ENCODE measurements at regions not wholly inside any gene's neighbourhood (a gene's known extent, or its start where the extent isn't known, plus 50 kb on each side); places are given as distances from the start of the nearest gene placed in this dataset.

DNA sequence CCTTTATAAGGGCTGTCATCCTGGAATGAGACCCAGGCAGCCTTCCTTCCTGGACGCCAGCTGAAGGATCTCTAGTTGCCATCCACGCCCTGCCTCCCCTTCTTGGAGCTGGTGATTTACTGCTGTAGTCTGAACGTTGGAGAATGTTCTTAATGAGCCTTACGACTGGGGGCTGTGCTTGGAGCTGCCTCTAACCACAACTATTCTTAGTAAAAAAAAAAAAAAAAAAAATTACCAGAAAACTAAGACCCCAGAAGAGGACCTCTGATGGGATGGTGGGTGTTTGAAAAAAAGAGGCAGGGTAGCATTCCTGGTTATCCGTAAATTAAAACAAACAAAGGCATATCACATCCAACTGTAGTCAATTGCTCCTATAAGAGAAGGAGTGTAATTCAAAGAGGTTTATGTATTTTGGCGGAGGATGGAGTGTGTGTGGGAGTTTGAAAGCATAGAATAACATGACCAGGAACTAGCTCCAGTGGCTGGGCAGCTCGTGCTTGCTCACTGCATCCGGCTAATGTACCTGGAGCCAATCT lies 105.4 kb downstream of the QPCT start:
- no peak overlapping the region for H3K4me3 ChIP-seq
- H3K4me1 ChIP-seq (replicated peaks in 1 of 2): no peaks in the 10 kb centered on the region
- no peaks in the 10 kb centered on the region for H3K36me3 ChIP-seq (replicated peaks in 1 of 2)
- WGBS, 4 donors: 30 to 46% (median 34%) methylated on average over 8 of the region's 8 CpGs
- intact Hi-C loops (cut with DNase I): no loop called here
- H3K27me3 ChIP-seq: no peaks in the 10 kb centered on the region
- no peak for DNase-seq
- no peaks in the 10 kb centered on the region for H3K9me3 ChIP-seq (replicated peaks in 1 of 3)
- H3K27ac ChIP-seq: no peak overlapping the region
- TF ChIP-seq POLR2A (IDR thresholded peaks at IDR 0.05): no peak
- TF ChIP-seq, protein P1, sequence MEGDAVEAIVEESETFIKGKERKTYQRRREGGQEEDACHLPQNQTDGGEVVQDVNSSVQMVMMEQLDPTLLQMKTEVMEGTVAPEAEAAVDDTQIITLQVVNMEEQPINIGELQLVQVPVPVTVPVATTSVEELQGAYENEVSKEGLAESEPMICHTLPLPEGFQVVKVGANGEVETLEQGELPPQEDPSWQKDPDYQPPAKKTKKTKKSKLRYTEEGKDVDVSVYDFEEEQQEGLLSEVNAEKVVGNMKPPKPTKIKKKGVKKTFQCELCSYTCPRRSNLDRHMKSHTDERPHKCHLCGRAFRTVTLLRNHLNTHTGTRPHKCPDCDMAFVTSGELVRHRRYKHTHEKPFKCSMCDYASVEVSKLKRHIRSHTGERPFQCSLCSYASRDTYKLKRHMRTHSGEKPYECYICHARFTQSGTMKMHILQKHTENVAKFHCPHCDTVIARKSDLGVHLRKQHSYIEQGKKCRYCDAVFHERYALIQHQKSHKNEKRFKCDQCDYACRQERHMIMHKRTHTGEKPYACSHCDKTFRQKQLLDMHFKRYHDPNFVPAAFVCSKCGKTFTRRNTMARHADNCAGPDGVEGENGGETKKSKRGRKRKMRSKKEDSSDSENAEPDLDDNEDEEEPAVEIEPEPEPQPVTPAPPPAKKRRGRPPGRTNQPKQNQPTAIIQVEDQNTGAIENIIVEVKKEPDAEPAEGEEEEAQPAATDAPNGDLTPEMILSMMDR (IDR thresholded peaks at IDR 0.05): no peak

DNA sequence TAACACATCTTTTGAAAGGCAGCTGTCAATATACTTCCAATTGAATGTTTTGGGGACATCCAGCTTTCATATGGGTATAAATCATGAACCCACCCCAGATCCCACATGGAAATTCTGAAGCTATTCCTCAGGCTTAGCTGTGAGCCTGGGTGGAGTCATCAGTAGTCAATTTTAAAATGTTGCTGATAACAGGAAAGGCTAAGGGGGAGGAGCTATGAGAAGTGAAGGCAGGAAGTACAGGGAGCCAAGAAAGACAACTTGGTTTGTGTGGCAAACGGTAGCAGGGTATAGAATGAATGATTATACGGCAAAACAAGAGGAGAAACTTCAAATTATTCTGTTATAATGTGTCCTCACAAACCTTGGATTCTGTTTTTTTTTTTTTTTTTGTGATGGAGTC lies 108.6 kb downstream of the QPCT start:
- Histone ChIP-seq H3K36me3 (replicated peaks in 1 of 2) (no peaks in the 10 kb centered on the region), H3K9me3 (replicated peaks in 1 of 3) (no peaks in the 10 kb centered on the region), H3K4me1 (replicated peaks in 1 of 2) (no peaks in the 10 kb centered on the region), H3K27ac (no peak overlapping the region), H3K4me3 (no peak overlapping the region), H3K27me3 (no peaks in the 10 kb centered on the region)
- TF ChIP-seq POLR2A (IDR thresholded peaks at IDR 0.05): no peak
- TF ChIP-seq, protein P1 (IDR thresholded peaks at IDR 0.05): no peak
- no peak for DNase-seq
- intact Hi-C loops (cut with DNase I): no loop called here
- 54 to 71% (median 64%) methylated on average over 2 of the region's 2 CpGs for WGBS, 4 donors

DNA sequence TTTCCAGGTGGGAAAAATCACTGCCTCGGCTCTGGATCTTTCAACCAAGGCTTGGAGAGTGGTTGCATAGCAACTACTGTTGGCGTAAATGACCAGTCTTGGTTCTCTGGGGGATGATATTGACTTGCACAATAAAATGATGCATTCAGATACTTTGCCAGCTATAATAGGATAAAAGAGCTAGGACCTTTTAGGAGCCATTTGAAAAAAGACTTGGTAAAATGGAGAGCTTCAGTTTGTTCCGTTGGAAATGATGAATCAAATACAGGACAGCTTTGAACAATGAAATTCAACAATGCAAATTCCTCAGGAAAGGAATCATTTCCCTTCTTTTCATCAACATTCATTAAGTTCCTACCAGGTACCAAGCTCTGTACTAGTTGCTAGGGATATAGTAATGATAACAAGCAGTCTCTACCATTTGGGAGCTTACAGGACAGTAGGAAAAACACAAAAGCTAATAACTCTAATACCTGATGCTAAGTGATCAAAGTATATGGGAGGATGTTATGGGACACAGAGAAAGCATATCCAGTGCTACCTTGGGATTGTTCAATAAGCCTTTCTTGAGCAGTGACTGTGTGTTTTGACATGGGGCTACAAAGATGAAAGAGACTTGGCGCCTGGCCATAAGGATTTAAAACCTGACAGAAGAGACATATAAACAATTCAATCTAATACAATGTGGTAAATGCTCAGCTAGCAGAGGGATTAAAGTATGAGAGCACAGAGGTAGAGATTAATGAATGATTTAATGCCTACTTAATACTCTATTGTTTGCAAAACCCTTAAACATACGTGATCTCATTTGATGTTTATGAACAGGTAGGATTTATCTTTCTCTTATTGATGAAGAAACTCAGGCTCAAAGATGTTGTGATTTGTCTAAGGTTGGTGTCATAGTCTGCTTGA lies 110.7 kb downstream of the QPCT start:
- no peak for DNase-seq
- no peaks in the 10 kb centered on the region for H3K9me3 ChIP-seq (replicated peaks in 1 of 3)
- no peaks in the 10 kb centered on the region for H3K27me3 ChIP-seq
- no peak for TF ChIP-seq POLR2A (IDR thresholded peaks at IDR 0.05)
- TF ChIP-seq, protein P1 (IDR thresholded peaks at IDR 0.05): no peak
- peaks cover 0 to 11% of the 10 kb centered on the region in 2 donors for H3K4me1 ChIP-seq (replicated peaks in 1 of 2)
- no peaks in the 10 kb centered on the region for H3K36me3 ChIP-seq (replicated peaks in 1 of 2)
- WGBS, 4 donors: 69 to 82% (median 75%) methylated on average over 5 of the region's 5 CpGs
- H3K27ac ChIP-seq: no peak overlapping the region
- intact Hi-C loops (cut with DNase I): no loop called here
- no peak overlapping the region for H3K4me3 ChIP-seq

DNA sequence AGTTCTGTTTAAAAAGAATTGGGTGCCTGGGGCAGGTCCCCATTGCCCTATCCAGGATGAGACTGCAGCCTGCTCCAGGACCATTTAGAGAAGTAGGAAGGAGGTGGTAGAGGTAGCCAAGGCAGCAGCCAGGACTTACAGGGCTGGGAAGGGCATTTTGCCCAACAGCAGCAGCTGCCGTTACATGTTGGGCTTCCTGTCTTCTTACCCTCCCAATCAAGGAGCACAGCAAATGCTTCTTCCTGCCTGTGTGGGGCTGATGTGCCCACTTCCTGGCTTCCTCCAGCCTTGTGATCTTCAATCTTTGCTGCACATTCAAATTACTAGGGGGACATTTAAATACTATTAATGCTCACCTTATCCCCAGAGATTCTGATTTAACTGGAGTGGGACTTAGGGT lies 112.0 kb downstream of the QPCT start:
- Histone ChIP-seq H3K36me3 (replicated peaks in 1 of 2) (no peaks in the 10 kb centered on the region), H3K4me1 (replicated peaks in 1 of 2) (peaks cover 0 to 11% of the 10 kb centered on the region in 2 donors), H3K4me3 (no peak overlapping the region), H3K27me3 (no peaks in the 10 kb centered on the region), H3K9me3 (replicated peaks in 1 of 3) (no peaks in the 10 kb centered on the region), H3K27ac (peak overlapping the region in 3 of 5 donors; percentile 41 to 70 (median 48))
- DNase-seq: no peak
- 45 to 70% (median 61%) methylated on average over 1 of the region's 1 CpG for WGBS, 4 donors
- intact Hi-C loops (cut with DNase I): no loop called here
- no peak for TF ChIP-seq POLR2A (IDR thresholded peaks at IDR 0.05)
- TF ChIP-seq, protein P1 (IDR thresholded peaks at IDR 0.05): no peak
